ENCODE measurements at regions not wholly inside any gene's neighbourhood (a gene's known extent, or its start where the extent isn't known, plus 50 kb on each side); places are given as distances from the start of the nearest gene placed in this dataset.
"Not testable (repeated sequence)": the region's sequence is repeated elsewhere in the genome, so short reads cannot be mapped to it uniquely, and the experiment has no call there.

- in situ Hi-C loops (cut with HindIII; ENCODE audit: low sequenced_read_pairs): no loop called here
Observed at GRCh38 chr3:135539854-135540253, 425.7 kb upstream of the PPP2R3A start.

DNA sequence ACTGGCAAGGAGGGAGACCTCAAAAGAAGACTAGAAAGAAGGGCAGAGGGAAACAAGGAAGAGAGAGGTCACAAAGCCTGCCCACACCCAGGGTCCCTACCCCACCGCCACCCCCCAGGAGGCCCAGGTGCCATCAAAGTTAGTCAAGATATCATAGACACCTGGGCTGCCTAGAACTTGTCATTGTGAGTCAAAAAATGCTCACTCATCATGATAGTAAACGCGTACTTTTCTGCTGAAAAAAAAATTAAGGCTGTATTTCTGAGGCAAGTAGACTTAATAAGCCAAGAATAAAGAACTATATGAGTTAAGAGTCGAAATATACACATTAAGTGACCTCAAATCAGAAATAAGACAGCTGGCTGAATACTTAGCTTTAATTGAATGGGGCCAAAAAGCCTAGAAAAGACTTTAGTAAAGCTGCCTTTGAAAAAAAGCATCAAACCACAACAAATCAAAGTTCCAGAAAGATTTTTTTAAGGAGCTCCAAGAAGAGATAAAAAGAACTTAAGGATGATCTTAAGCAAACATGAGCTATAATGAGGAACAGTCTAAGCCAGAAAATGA is 415.5 kb upstream of the PPP2R3A start:
- in situ Hi-C loops (cut with HindIII; ENCODE audit: low sequenced_read_pairs): no loop called here

DNA sequence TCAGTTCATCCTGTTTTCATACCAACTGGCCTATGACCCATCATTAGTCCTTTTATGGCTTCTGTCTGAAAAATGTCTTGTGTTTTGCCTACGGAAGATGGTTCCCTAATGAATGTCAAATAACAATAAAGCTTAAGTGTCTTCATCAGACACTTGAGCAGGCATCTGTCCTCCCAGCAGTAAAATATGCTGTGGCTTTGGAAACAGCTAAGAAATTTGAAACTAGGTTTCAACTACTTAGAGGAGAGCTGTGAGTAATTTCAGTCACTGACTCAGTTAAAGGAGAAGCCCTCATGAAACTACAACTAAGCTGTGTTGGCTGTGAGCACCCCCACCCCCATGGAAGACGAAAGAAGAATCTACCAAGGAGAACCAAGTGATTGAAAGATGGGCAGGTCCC is 409.4 kb upstream of the PPP2R3A start:
- in situ Hi-C loops (cut with HindIII; ENCODE audit: low sequenced_read_pairs): no loop called here

DNA sequence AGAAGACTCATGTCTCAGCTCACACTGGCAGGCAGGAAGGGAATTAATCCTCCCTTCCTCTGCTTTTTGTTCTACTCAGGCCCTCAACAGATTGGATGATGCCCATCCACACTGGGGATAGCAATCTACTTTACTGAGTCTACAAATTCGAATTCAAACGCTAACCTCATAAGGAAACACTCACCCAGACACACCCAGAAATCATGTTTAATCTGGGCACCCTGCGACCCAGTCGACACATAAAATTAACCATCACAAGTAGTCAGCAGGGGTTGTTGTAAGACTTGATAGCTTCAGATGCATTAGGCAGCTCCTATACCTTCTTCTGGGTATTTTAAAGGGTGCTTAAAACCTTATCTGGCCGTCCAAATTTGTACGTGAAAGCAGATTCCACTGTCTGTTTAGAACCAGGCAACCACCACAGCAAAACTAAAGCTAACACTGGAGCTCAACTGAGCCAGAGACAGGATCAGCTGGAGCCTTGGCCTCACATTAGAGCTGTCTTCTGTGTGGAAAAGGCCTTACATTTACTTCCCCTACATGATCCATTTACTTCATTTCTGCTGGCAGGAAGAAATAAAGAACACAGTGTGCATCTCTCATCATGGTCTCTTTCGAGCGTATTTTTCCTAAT is 407.3 kb upstream of the PPP2R3A start:
- in situ Hi-C loops (cut with HindIII; ENCODE audit: low sequenced_read_pairs): no loop called here

DNA sequence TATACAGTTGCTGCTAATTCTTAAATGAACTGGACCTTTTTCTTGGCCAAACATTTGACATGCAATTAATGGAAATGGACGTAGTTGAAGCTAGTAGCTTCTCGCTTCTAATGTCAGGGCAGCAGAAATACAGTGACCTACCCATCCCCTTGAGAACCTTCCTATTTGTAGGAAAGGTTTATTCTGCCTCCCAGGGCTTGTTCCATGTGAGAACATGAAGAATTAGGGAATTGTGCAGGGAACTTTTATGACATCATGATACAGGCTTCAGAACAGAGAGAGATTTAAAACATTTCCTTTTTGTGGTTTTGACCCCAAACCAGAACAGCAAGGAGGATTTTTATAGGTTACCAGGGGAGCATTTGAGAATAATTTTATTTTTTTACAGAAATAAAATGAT is 406.6 kb upstream of the PPP2R3A start:
- in situ Hi-C loops (cut with HindIII; ENCODE audit: low sequenced_read_pairs): no loop called here

DNA sequence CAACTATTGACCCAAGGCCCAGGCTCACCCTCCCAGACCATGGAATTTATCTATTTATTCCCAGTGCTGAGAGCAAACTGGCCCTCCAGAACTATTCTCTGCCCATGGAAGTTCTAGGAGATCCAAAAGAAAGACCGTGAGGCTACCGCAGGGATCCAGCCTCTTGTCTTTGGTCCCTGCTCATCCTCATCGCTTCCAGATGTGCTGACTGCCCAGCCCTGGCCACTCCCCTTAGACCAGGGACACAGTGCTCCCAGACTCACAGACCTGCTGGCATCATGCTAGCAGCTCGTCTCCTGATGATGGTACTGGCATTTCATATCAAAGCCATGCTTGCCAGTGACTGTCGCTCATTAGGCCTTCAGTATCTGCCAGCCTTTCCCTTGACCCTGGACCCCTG is 405.7 kb upstream of the PPP2R3A start:
- in situ Hi-C loops (cut with HindIII; ENCODE audit: low sequenced_read_pairs): no loop called here

DNA sequence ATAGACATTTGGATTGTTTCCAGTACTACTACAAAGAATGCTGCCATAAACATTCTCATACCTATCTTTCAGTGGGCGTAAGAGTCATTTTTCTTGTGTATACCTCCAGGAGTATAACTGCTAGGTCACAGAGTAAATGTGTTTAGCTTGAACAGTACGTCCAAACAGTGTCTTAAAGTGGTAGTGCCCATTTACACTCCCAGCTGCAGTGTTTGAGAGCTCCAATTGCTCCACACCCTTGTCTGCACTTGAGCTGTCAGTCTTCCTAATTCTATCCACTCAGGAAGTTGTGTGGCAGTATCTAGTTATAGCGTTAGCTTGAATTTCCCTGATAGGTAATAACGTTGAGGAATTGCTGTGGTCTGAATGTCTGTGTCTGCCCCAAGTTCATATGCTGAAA is 404.7 kb upstream of the PPP2R3A start:
- in situ Hi-C loops (cut with HindIII; ENCODE audit: low sequenced_read_pairs): no loop called here

DNA sequence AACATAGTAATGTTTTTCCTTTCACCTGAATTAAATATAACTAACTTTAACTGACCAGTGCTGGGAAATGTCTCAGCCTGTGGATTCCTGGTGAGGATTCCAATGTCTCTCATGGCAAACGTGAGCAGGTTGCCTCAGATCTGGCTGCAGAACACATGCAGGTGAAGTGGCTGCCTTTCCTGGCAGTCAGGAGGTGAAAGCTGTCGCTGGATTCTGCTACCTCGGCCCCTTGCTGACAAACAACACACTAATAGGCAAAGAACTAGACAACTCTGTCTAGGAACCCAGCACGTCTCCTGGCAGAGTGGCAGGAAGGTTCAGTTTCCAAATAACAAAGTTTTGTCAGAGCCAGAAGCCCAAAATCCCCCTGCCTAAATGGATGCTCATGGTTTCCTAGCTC is 400.8 kb upstream of the PPP2R3A start:
- in situ Hi-C loops (cut with HindIII; ENCODE audit: low sequenced_read_pairs): no loop called here

- in situ Hi-C loops (cut with HindIII; ENCODE audit: low sequenced_read_pairs): no loop called here
Observed at GRCh38 chr3:135565546-135565945, 400.0 kb upstream of the PPP2R3A start.

GRCh38 chr3:135567223-135567622 is 398.3 kb upstream of the PPP2R3A start:
- in situ Hi-C loops (cut with HindIII; ENCODE audit: low sequenced_read_pairs): no loop called here

DNA sequence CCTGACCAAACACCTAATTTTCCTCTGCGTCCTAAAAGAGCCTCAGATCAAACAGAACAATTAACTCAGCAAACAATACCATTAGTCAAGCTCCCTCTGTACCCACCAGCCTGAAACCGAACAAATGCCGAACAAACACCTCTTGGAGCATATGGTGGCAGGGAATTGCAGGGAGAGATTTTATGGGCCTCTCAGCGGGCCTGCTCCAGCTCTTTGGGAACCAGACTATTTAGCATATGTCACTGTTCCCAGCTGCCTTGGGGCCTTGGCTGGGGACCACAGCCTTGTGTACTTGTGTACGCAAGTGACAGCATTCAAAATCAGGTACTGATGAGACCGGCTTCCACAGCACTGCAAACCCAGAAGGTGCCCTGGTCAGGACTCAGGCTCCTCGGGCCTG is 388.8 kb upstream of the PPP2R3A start:
- in situ Hi-C loops (cut with HindIII; ENCODE audit: low sequenced_read_pairs): no loop called here

GRCh38 chr3:135581806-135582205 is 383.7 kb upstream of the PPP2R3A start:
- in situ Hi-C loops (cut with HindIII; ENCODE audit: low sequenced_read_pairs): no loop called here

- in situ Hi-C loops (cut with HindIII; ENCODE audit: low sequenced_read_pairs): no loop called here
Observed at GRCh38 chr3:135582800-135583199, 382.7 kb upstream of the PPP2R3A start.

- in situ Hi-C loops (cut with HindIII; ENCODE audit: low sequenced_read_pairs): no loop called here
Observed at GRCh38 chr3:135596563-135596962, 369.0 kb upstream of the PPP2R3A start.

- in situ Hi-C loops (cut with HindIII; ENCODE audit: low sequenced_read_pairs): no loop called here
Observed at GRCh38 chr3:135597855-135598254, 367.7 kb upstream of the PPP2R3A start.

DNA sequence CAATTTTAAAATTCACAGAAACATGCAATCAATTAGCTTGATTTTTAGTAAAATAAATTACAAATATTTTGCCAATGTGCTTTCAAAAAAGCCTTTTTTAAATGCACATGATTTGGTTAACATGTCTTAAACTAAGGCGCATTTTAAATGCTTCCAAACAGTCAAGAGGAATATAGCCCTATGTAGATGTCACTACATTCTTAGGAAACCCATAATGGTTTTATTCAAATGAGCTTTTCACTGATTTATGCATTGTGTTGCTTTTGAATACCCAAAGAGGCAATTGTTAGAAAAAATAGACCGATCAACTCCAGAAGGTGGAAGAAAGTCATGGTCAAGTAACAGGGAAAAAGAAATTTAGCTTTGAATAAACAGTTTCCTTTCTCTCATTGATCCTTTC is 366.9 kb upstream of the PPP2R3A start:
- in situ Hi-C loops (cut with HindIII; ENCODE audit: low sequenced_read_pairs): no loop called here

DNA sequence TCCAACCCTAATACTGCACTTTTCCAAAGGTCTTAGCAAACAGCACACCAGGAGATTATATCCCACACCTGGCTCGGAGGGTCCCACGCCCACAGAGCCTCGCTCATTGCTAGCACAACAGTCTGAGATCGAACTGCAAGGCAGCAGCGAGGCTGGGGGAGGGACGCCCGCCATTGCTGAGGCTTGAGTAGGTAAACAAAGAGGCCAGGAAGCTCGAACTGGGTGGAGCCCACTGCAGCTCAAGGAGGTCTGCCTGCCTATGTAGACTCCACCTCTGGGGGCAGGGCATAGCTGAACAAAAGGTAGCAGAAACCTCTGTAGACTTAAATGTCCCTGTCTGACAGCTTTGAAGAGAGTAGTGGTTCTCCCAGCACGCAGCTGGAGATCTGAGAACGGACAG is 361.0 kb upstream of the PPP2R3A start:
- in situ Hi-C loops (cut with HindIII; ENCODE audit: low sequenced_read_pairs): not testable (repeated sequence)

DNA sequence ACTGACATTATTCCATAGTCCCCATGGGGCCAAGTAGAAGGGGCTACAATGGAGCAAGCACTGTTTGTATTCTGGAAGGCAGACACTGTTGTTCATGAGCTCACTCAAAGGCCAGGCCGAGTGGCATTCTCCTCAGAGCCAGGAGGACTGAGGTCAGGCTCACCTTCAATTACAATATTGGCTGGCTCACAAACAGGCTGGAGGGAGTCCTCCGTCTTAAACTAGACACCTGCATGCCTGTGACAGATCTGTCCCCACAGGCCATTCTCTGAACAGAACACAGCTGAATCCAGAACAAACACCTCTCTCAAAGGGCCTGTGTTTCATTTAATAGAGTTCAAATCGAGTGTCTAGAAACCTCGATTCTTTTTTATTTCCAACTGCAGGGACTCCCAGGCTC is 347.4 kb upstream of the PPP2R3A start:
- in situ Hi-C loops (cut with HindIII; ENCODE audit: low sequenced_read_pairs): no loop called here

- in situ Hi-C loops (cut with HindIII; ENCODE audit: low sequenced_read_pairs): no loop called here
Observed at GRCh38 chr3:135621184-135621920, 344.2 kb upstream of the PPP2R3A start.

GRCh38 chr3:135622215-135622614 is 343.3 kb upstream of the PPP2R3A start:
- in situ Hi-C loops (cut with HindIII; ENCODE audit: low sequenced_read_pairs): no loop called here

GRCh38 chr3:135622656-135623055 is 342.9 kb upstream of the PPP2R3A start:
- in situ Hi-C loops (cut with HindIII; ENCODE audit: low sequenced_read_pairs): no loop called here

DNA sequence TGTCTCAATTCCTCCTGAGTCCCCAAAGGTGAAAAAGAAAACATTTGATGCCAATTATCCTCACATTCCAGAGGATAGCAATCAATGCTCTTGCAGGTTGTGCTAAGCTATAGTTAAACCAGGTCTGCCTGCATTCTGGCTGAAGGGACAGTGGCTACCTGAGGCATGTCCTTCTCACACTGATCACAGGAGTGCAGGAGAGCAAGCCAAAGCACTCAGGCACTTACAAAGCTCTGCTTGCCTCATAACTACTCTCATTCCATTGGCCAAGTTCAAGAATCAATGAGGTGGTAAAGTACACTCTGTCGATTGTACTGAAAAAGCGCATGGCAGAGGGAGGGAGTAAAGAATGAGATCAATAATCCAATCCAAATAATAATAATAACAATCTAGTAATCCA is 342.0 kb upstream of the PPP2R3A start:
- in situ Hi-C loops (cut with HindIII; ENCODE audit: low sequenced_read_pairs): no loop called here
